Vagina (tissue), 2 donors: ENCODE measurements at regions not wholly inside any gene's neighbourhood (a gene's known extent, or its start where the extent isn't known, plus 50 kb on each side); places are given as distances from the start of the nearest gene placed in this dataset.

Experiments used
- POLR2A ChIP-seq, 2 donors: fragments of 450-650 bp; IDR thresholded peaks; one replicate each; pipeline ENCODE4 v1.6.1; 2017; ENCODE audit warnings: antibody characterized with exemption in 2 of 2, mild to moderate bottlenecking in 2 of 2, moderate library complexity in 2 of 2
- TF ChIP-seq, protein P1 (sequence below), 3 experiments: fragments of 450-650 bp in 2 of 3; fragments of 200-600 bp in 1 of 3; sonication (generic) in 1 of 3; IDR thresholded peaks; one replicate each; pipeline ENCODE4 v1.5.1; 2017 to 2019; ENCODE audit warnings: antibody characterized with exemption in 3 of 3, mild to moderate bottlenecking in 2 of 3, moderate library complexity in 2 of 3

DNA sequence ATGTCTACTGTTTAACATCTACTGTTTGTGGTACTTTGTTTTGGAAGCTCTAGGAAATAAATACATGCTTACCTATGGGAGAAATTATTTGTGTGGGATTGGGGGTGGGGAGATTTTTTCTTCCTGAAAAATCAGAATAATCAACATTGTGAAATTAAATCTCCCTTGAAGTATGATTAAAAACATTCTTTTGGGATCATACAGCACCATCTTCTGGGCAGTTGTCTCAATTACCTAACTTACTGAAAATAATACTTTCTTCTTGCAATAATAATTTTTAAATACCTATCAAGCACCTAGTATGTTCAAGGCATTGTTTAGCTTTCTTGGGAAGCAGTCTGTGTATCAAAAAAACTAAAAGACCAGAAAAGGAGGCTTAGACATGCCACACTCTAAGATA is 576.5 kb upstream of the ARGLU1 start:
- TF ChIP-seq, protein P1, sequence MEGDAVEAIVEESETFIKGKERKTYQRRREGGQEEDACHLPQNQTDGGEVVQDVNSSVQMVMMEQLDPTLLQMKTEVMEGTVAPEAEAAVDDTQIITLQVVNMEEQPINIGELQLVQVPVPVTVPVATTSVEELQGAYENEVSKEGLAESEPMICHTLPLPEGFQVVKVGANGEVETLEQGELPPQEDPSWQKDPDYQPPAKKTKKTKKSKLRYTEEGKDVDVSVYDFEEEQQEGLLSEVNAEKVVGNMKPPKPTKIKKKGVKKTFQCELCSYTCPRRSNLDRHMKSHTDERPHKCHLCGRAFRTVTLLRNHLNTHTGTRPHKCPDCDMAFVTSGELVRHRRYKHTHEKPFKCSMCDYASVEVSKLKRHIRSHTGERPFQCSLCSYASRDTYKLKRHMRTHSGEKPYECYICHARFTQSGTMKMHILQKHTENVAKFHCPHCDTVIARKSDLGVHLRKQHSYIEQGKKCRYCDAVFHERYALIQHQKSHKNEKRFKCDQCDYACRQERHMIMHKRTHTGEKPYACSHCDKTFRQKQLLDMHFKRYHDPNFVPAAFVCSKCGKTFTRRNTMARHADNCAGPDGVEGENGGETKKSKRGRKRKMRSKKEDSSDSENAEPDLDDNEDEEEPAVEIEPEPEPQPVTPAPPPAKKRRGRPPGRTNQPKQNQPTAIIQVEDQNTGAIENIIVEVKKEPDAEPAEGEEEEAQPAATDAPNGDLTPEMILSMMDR (IDR thresholded peaks at IDR 0.05): no peak
- TF ChIP-seq POLR2A (IDR thresholded peaks at IDR 0.05): no peak
